Urinary bladder (tissue), 3 donors: ENCODE measurements at regions not wholly inside any gene's neighbourhood (a gene's known extent, or its start where the extent isn't known, plus 50 kb on each side); places are given as distances from the start of the nearest gene placed in this dataset.

Source experiments
- DNase-seq: peaks from one replicate; pipeline ENCODE4 v3.0.0-alpha.2; 2015; ENCODE audit errors: extremely low spot score
- H3K27ac ChIP-seq: one replicate; pipeline ENCODE4 v1.5.1; 2013; ENCODE audit warnings: low read depth, mild to moderate bottlenecking, moderate library complexity
- H3K36me3 ChIP-seq: one replicate; pipeline ENCODE4 v1.6.1; 2013; ENCODE audit warnings: mild to moderate bottlenecking, moderate library complexity; ENCODE audit not compliant: insufficient read depth
- H3K4me1 ChIP-seq: one replicate; pipeline ENCODE4 v1.6.1; 2013; ENCODE audit warnings: mild to moderate bottlenecking, moderate library complexity; ENCODE audit not compliant: insufficient read depth
- H3K4me3 ChIP-seq: one replicate; pipeline ENCODE4 v1.5.1; 2013; ENCODE audit warnings: low read depth, low read length
- WGBS: extraction: QIAGEN DNeasy Blood & Tissue Kit; methylation state at CpG from one replicate; pipeline ENCODE4 v1.1.7; 2013; 5-methylcytosine and 5-hydroxymethylcytosine counted together
- donor health status: healthy with polysubstance abuse.
- donor health status: healthy.

- H3K27ac ChIP-seq: no peak overlapping the region
- H3K4me3 ChIP-seq: no peak overlapping the region
- no peaks in the 10 kb centered on the region for H3K36me3 ChIP-seq
- no peak for DNase-seq
- 88% methylated on average over 2 of the region's 2 CpGs for WGBS
- H3K4me1 ChIP-seq: no peaks in the 10 kb centered on the region
These were observed 216.0 kb upstream of the NANOGP8 start for GRCh38 chr15:35301088-35301487.

DNA sequence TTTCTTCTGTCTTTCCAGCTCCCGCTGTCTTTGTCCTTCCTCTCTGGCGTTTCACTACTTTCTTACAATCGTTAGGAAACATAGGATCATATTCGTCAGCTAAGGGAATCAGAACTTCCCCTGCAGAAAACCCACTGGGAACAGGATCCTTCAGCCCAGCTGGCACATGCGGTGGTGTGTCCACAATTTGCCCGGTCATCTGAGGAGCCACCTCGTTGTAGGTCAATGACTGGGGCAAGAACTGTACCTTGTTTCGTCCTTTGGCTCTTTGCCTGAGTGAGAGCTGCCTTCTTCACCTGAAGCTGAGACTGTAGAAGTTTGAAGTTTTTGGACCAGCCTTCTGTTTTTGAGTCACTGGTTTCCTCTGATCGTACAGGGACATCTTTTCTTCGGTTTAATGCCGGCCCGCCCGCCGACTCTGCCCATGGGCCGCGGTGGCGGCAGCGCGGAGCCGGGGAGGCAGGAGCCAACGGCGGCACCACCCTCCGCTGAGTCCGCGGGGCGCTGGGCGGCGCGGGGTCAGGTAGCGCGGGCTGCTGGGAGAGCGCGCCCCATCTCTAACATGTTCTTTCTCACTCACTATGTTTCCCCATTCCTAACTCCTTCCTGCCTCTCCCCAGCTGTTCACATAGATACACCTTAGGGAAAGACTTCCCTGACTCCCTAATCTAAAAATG lies 214.1 kb upstream of the NANOGP8 start:
- Histone ChIP-seq H3K36me3 (no peaks in the 10 kb centered on the region), H3K4me3 (no peak overlapping the region), H3K27ac (no peak overlapping the region), H3K4me1 (no peaks in the 10 kb centered on the region)
- 97% methylated on average over 33 of the region's 33 CpGs for WGBS
- DNase-seq: no peak

- WGBS: 97% methylated on average over 16 of the region's 16 CpGs
- no peak overlapping the region for H3K27ac ChIP-seq
- H3K4me3 ChIP-seq: no peak overlapping the region
- H3K4me1 ChIP-seq: no peaks in the 10 kb centered on the region
- H3K36me3 ChIP-seq: no peaks in the 10 kb centered on the region
- no peak for DNase-seq
These were observed 213.4 kb upstream of the NANOGP8 start for GRCh38 chr15:35298509-35298908.

- H3K4me3 ChIP-seq: no peak overlapping the region
- no peaks in the 10 kb centered on the region for H3K36me3 ChIP-seq
- no peak for DNase-seq
- WGBS: 74% methylated on average over 4 of the region's 4 CpGs
- no peaks in the 10 kb centered on the region for H3K4me1 ChIP-seq
- H3K27ac ChIP-seq: no peak overlapping the region
These were observed 208.4 kb upstream of the NANOGP8 start for GRCh38 chr15:35293353-35294130.

DNA sequence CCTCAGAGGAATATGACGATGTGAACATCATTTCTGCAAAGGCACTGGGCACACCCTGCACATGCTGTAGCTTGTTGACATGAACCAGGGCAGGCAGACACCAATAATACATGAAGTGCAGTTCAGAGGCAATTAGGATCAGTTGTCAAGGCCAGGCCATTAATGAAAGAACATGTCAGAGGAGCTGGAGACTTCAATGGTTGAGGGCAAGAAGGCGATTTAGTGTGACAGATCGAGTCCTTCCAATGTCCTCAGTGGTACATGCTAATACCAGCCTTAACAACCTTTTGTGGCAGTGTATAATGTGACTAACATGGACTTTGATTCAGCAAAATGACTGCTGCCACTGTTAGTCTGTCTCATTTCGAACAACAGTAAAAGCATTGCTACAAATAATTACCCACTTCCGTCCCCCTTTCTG lies 205.2 kb upstream of the NANOGP8 start:
- Histone ChIP-seq H3K36me3 (no peaks in the 10 kb centered on the region), H3K27ac (no peak overlapping the region), H3K4me1 (no peaks in the 10 kb centered on the region), H3K4me3 (no peak overlapping the region)
- no peak for DNase-seq
- 93% methylated on average over 5 of the region's 5 CpGs for WGBS

- Histone ChIP-seq H3K27ac (no peak overlapping the region), H3K36me3 (no peaks in the 10 kb centered on the region), H3K4me1 (no peaks in the 10 kb centered on the region), H3K4me3 (no peak overlapping the region)
- DNase-seq: peak; percentile 58
- 17% methylated on average over 3 of the region's 3 CpGs for WGBS
These were observed 204.0 kb upstream of the NANOGP8 start for GRCh38 chr15:35289024-35289617.

DNA sequence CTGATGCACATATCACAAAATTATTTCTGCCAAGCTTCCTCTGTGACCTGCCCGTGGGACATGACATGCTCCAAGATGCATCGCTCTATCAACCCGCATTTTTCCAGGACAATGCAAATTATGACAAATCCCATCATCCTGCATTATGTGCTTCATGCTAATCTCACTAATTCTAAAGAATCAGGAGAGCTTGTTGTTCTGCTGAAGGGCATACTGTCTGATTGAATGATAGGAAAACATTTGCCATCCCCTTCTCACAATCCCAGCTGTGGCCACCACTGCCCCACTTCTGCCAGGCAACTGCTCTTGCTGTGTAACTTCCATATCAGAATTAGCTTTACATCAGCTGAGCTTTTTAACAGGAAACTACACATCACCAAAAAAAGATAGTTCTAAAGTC lies 203.5 kb upstream of the NANOGP8 start:
- Histone ChIP-seq H3K4me1 (no peaks in the 10 kb centered on the region), H3K27ac (no peak overlapping the region), H3K36me3 (no peaks in the 10 kb centered on the region), H3K4me3 (no peak overlapping the region)
- DNase-seq: no peak
- 93% methylated on average over 3 of the region's 3 CpGs for WGBS

- H3K4me1 ChIP-seq: no peaks in the 10 kb centered on the region
- no peak for DNase-seq
These were observed 201.6 kb upstream of the NANOGP8 start for GRCh38 chr15:35286721-35287120.

DNA sequence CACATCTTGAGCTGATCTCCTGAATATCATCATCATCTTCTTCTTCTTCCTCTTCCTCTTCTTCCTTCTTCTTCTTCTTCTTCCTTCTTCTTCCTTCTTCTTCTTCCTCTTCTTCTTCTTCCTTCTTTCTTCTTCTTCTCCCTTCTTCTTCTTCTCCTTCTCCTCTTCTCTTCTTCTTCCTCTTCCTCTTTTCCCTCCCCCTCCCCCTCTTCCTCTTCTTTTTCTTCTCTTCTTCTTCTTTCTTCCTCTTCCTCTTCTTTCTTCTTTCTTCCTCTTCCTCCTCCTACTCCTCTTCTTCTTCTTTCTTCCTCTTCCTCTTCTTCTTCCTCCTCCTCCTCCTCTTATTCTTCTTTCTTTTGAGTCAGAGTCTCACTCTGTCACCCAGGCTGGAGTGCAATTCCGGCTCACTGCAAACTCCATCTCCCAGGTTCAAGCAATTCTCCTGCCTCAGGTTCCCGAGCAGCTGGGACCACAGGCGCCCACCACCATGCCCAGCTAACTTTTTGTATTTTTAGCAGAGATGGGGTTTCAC lies 197.9 kb upstream of the NANOGP8 start:
- no peak overlapping the region for H3K27ac ChIP-seq
- no peak for DNase-seq
- H3K36me3 ChIP-seq: no peaks in the 10 kb centered on the region
- WGBS: 97% methylated on average over 3 of the region's 3 CpGs
- H3K4me3 ChIP-seq: no peak overlapping the region
- no peaks in the 10 kb centered on the region for H3K4me1 ChIP-seq

More at GRCh38 chr15:35286721-35287120, 201.6 kb upstream of the NANOGP8 start:
- H3K4me3 ChIP-seq: no peak overlapping the region
- no peaks in the 10 kb centered on the region for H3K36me3 ChIP-seq
- H3K27ac ChIP-seq: no peak overlapping the region
- WGBS: 87% methylated on average over 2 of the region's 2 CpGs

DNA sequence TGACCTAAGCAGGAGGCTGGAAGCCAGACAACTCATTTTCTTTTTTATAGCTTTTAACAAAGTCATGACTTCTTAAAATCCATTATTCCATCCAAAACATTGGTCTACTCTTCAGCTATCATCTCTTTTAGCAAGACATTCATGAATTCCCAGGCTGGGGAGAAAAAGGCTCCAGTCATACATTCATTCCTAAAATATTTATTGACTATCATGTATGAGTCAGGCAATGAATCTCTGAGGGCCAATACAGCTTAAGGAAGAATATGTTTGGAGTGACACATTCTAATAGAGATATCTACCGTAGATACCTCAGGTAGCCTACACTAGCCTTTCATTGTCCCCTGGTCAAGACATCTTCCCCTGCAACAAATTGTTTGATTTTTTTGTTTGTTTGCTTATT lies 196.4 kb upstream of the NANOGP8 start:
- Histone ChIP-seq H3K36me3 (no peaks in the 10 kb centered on the region), H3K4me3 (no peak overlapping the region), H3K27ac (no peak overlapping the region), H3K4me1 (no peaks in the 10 kb centered on the region)
- 86% methylated on average over 1 of the region's 1 CpG for WGBS
- no peak for DNase-seq

DNA sequence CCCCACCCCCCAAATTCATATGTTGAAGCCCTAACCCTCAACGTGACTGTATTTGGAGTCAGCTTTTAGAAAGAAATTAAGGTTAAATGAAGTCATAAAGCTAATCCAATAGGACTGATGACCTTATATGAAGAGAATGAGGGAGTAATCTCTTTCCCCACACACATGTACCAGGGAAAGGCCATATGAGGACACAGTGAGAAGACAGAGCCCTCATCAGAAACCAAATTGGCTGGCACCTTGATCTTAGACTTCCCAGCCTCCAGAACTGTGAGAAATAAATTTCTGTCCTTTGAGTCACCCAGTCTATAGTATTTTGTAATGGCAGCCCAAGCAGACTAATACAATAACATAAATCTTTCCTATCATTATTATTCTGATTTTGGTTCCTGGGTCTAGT lies 194.7 kb upstream of the NANOGP8 start:
- H3K27ac ChIP-seq: no peak overlapping the region
- no peak overlapping the region for H3K4me3 ChIP-seq
- no peak for DNase-seq
- no peaks in the 10 kb centered on the region for H3K36me3 ChIP-seq
- no peaks in the 10 kb centered on the region for H3K4me1 ChIP-seq
- 82% methylated on average over 1 of the region's 1 CpG for WGBS

GRCh38 chr15:35271371-35272043 lies 186.4 kb upstream of the NANOGP8 start:
- no peak for DNase-seq
- H3K4me1 ChIP-seq: peaks cover 1% of the 10 kb centered on the region
- H3K4me3 ChIP-seq: no peak overlapping the region
- H3K36me3 ChIP-seq: no peaks in the 10 kb centered on the region
- 59% methylated on average over 4 of the region's 4 CpGs for WGBS
- no peak overlapping the region for H3K27ac ChIP-seq

DNA sequence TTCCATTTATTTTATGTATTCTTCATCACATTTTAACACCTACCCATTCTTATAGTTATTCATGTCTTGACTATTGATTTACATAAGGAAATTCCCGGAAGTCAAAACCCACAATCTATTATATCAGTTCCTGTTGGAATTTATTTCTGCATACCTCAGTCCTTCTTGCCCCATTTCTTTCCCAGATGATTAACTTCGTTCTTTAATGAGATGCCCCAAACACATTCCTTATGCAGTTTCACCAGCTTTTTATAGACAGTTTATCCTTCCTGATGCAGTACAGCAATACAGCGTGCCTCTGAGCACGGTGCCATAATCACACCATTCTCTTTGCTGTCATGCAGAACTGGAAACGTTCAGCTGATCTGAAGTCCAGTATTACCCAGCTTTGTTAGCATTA lies 175.8 kb upstream of the NANOGP8 start:
- DNase-seq: no peak
- no peak overlapping the region for H3K4me3 ChIP-seq
- WGBS: 68% methylated on average over 5 of the region's 5 CpGs
- H3K4me1 ChIP-seq: no peaks in the 10 kb centered on the region
- no peaks in the 10 kb centered on the region for H3K36me3 ChIP-seq
- H3K27ac ChIP-seq: no peak overlapping the region
